ENCODE measurements at regions not wholly inside any gene's neighbourhood (a gene's known extent, or its start where the extent isn't known, plus 50 kb on each side); places are given as distances from the start of the nearest gene placed in this dataset.

GRCh38 chr15:94734460-94734859, 503.1 kb downstream of the MCTP2 start:
- no peak overlapping the region for H3K4me3 ChIP-seq (ENCODE audit: low read depth, low read length, poor library complexity, severe bottlenecking)
- H3K27me3 ChIP-seq (replicated peaks; ENCODE audit: insufficient read depth, low read depth, low read length, poor library complexity): peaks cover 21% of the 10 kb centered on the region
- CTCF ChIA-PET: no interaction called here
- POLR2A ChIA-PET (ENCODE audit: low non-redundant PET): no interaction called here
- H3K9me3 ChIP-seq (ENCODE audit: low read depth, low read length, poor library complexity, severe bottlenecking): no peaks in the 10 kb centered on the region
- no peaks in the 10 kb centered on the region for H3K36me3 ChIP-seq (ENCODE audit: insufficient read depth, low read length, poor library complexity, severe bottlenecking)
- TF ChIP-seq CTCF (conservative IDR thresholded peaks at IDR 0.05; ENCODE audit: low read depth, low read length): no peak
- no peak for TF ChIP-seq EZH2 (IDR thresholded peaks at IDR 0.05; ENCODE audit: borderline replicate concordance, low read depth, low read length, poor library complexity, severe bottlenecking)
- intact Hi-C loops (cut with micrococcal nuclease; ENCODE audit: unreplicated experiment): no loop called here
- H3K27ac ChIP-seq (ENCODE audit: low read depth, low read length, poor library complexity, severe bottlenecking): no peak overlapping the region
- no peak for DNase-seq (ENCODE audit: low spot score)
- BruUV-seq (replicated peaks): no TSS peak
- H3K4me1 ChIP-seq (ENCODE audit: insufficient read depth, low read length, poor library complexity, severe bottlenecking): no peaks in the 10 kb centered on the region

GRCh38 chr15:94736236-94736635, 504.9 kb downstream of the MCTP2 start:
- no TSS peak for BruUV-seq (replicated peaks)

GRCh38 chr15:94739639-94740038, 508.3 kb downstream of the MCTP2 start:
- H3K4me1 ChIP-seq (ENCODE audit: insufficient read depth, low read length, poor library complexity, severe bottlenecking): no peaks in the 10 kb centered on the region
- intact Hi-C loops (cut with micrococcal nuclease; ENCODE audit: unreplicated experiment): no loop called here
- POLR2A ChIA-PET (ENCODE audit: low non-redundant PET): no interaction called here
- H3K4me3 ChIP-seq (ENCODE audit: low read depth, low read length, poor library complexity, severe bottlenecking): no peak overlapping the region
- H3K36me3 ChIP-seq (ENCODE audit: insufficient read depth, low read length, poor library complexity, severe bottlenecking): no peaks in the 10 kb centered on the region
- no peak overlapping the region for H3K27ac ChIP-seq (ENCODE audit: low read depth, low read length, poor library complexity, severe bottlenecking)
- no TSS peak for BruUV-seq (replicated peaks)
- DNase-seq (ENCODE audit: low spot score): no peak
- CTCF ChIA-PET: no interaction called here
- TF ChIP-seq EZH2 (IDR thresholded peaks at IDR 0.05; ENCODE audit: borderline replicate concordance, low read depth, low read length, poor library complexity, severe bottlenecking) (no peak), CTCF (conservative IDR thresholded peaks at IDR 0.05; ENCODE audit: low read depth, low read length) (no peak)
- no peaks in the 10 kb centered on the region for H3K27me3 ChIP-seq (replicated peaks; ENCODE audit: insufficient read depth, low read depth, low read length, poor library complexity)
- no peaks in the 10 kb centered on the region for H3K9me3 ChIP-seq (ENCODE audit: low read depth, low read length, poor library complexity, severe bottlenecking)

More at GRCh38 chr15:94736236-94736635, 504.9 kb downstream of the MCTP2 start:
- Histone ChIP-seq H3K27me3 (replicated peaks; ENCODE audit: insufficient read depth, low read depth, low read length, poor library complexity) (peaks cover 8% of the 10 kb centered on the region), H3K4me1 (ENCODE audit: insufficient read depth, low read length, poor library complexity, severe bottlenecking) (no peaks in the 10 kb centered on the region), H3K4me3 (ENCODE audit: low read depth, low read length, poor library complexity, severe bottlenecking) (no peak overlapping the region), H3K9me3 (ENCODE audit: low read depth, low read length, poor library complexity, severe bottlenecking) (no peaks in the 10 kb centered on the region), H3K36me3 (ENCODE audit: insufficient read depth, low read length, poor library complexity, severe bottlenecking) (no peaks in the 10 kb centered on the region), H3K27ac (ENCODE audit: low read depth, low read length, poor library complexity, severe bottlenecking) (no peak overlapping the region)
- TF ChIP-seq EZH2 (IDR thresholded peaks at IDR 0.05; ENCODE audit: borderline replicate concordance, low read depth, low read length, poor library complexity, severe bottlenecking) (no peak), CTCF (conservative IDR thresholded peaks at IDR 0.05; ENCODE audit: low read depth, low read length) (no peak)
- intact Hi-C loops (cut with micrococcal nuclease; ENCODE audit: unreplicated experiment): no loop called here
- ChIA-PET POLR2A (ENCODE audit: low non-redundant PET) (no interaction called here), CTCF (no interaction called here)
- DNase-seq (ENCODE audit: low spot score): no peak
